Endothelial cell of umbilical vein (primary cell): ENCODE measurements at regions not wholly inside any gene's neighbourhood (a gene's known extent, or its start where the extent isn't known, plus 50 kb on each side); places are given as distances from the start of the nearest gene placed in this dataset.

Source experiments
- BruUV-seq: library from RNA; stranded (reverse); fragments of 400-500 nt; replicated peaks from 2 replicates; lab custom pipeline; 2021; lab: Mats Ljungman, UMichigan
- CTCF ChIA-PET: fragments of 300-600, 350-600 bp; sonication (Branson Sonifier 250); formaldehyde crosslinking; loops from one replicate; lab custom pipeline; 2021; ENCODE audit warnings: antibody characterized with exemption, inconsistent platforms; lab: Charles Lee
- POLR2A ChIA-PET: fragments of 300-600, 350-600 bp; sonication (Branson Sonifier 250); formaldehyde crosslinking; loops from one replicate; lab custom pipeline; 2021; ENCODE audit warnings: antibody characterized with exemption, inconsistent platforms; lab: Charles Lee
- DNase-seq: peaks from one replicate; pipeline ENCODE4 v3.0.0-alpha.2; 2011; ENCODE audit warnings: low read depth, low spot score
- FAIRE-seq: peaks from 2 replicates; lab custom pipeline; 2011; peaks lifted over from hg19 to GRCh38; lab: Jason Lieb, UNC
- H2AFZ ChIP-seq: 2 replicates; pipeline ENCODE4 v1.6.0; 2012; ENCODE audit warnings: low read depth, low read length, control low read depth, inconsistent platforms
- H3K27ac ChIP-seq: 2 replicates; pipeline ENCODE4 v1.5.1; 2011; ENCODE audit warnings: low read depth, mild to moderate bottlenecking, control low read depth, low read length, moderate library complexity; ENCODE audit not compliant: insufficient read depth
- H3K27me3 ChIP-seq, 2 experiments: 2 replicates each; pipeline versions ENCODE4 v1.6.0 to v1.6.1; 2011; ENCODE audit warnings: low read length in 2 of 2, mixed read lengths in 1 of 2; ENCODE audit not compliant: control insufficient read depth in 2 of 2, insufficient read depth in 2 of 2
- H3K36me3 ChIP-seq, 2 experiments: 2 replicates in 1 of 2; 3 replicates in 1 of 2; pipeline ENCODE4 v1.5.1; 2011; ENCODE audit warnings: low read length in 2 of 2, mild to moderate bottlenecking in 1 of 2, moderate library complexity in 1 of 2; ENCODE audit not compliant: control insufficient read depth in 2 of 2, insufficient read depth in 2 of 2; ENCODE audit errors: extremely low read depth in 1 of 2
- H3K4me1 ChIP-seq: 3 replicates; pipeline ENCODE4 v1.5.1; 2011; ENCODE audit warnings: mild to moderate bottlenecking, low read length; ENCODE audit not compliant: control insufficient read depth, insufficient read depth; ENCODE audit errors: extremely low read depth
- H3K4me2 ChIP-seq: 2 replicates; pipeline ENCODE4 v1.6.1; 2011; ENCODE audit warnings: low read length, control low read depth, mixed read lengths; ENCODE audit not compliant: insufficient read depth
- H3K4me3 ChIP-seq, 3 experiments: fragments of 200-600 bp in 1 of 3; sonication (generic), shearing (Covaris generic) in 1 of 3; replicated peaks in 1 of 3; 2 replicates each; pipeline ENCODE4 v1.5.1; 2011 to 2016; ENCODE audit warnings: control low read depth in 3 of 3, low read length in 3 of 3, mild to moderate bottlenecking in 2 of 3, inconsistent platforms in 1 of 3, low read depth in 1 of 3, moderate library complexity in 1 of 3; ENCODE audit not compliant: insufficient read depth in 1 of 3
- H3K79me2 ChIP-seq: 2 replicates; pipeline ENCODE4 v1.6.0; 2012; ENCODE audit warnings: low read length, inconsistent platforms; ENCODE audit not compliant: control insufficient read depth, insufficient read depth
- H3K9ac ChIP-seq: replicated peaks from 2 replicates; pipeline ENCODE3; 2011; ENCODE audit warnings: low read length, control low read depth; ENCODE audit not compliant: insufficient read depth; ENCODE audit errors: extremely low read depth
- H3K9me1 ChIP-seq: replicated peaks from 3 replicates; pipeline ENCODE4 v1.6.0; 2011; ENCODE audit warnings: mild to moderate bottlenecking, low read length; ENCODE audit not compliant: control insufficient read depth, insufficient read depth; ENCODE audit errors: extremely low read depth
- H3K9me3 ChIP-seq: replicated peaks from 2 replicates; pipeline ENCODE4 v1.5.1; 2012; ENCODE audit warnings: low read length, inconsistent platforms; ENCODE audit not compliant: control insufficient read depth, insufficient read depth
- H4K20me1 ChIP-seq: replicated peaks from 2 replicates; pipeline ENCODE3; 2011; ENCODE audit warnings: mild to moderate bottlenecking, low read length; ENCODE audit not compliant: control insufficient read depth, insufficient read depth; ENCODE audit errors: extremely low read depth
- CTCF ChIP-seq, 2 donors: IDR thresholded peaks; 1 replicate in 1 of 2; 2 replicates in 1 of 2; pipeline ENCODE4 v1.5.1; 2011; ENCODE audit warnings: low read length in 2 of 2, mild to moderate bottlenecking in 2 of 2, moderate library complexity in 2 of 2, control low read depth in 1 of 2, inconsistent platforms in 1 of 2, low read depth in 1 of 2; ENCODE audit not compliant: insufficient read depth in 1 of 2; ENCODE audit errors: extremely low read depth in 1 of 2
- EZH2 ChIP-seq: IDR thresholded peaks from 2 replicates; pipeline ENCODE4 v1.6.1; 2012; ENCODE audit warnings: borderline replicate concordance, low read depth, mild to moderate bottlenecking, moderate library complexity, low read length, inconsistent platforms; ENCODE audit not compliant: severe bottlenecking
- FOS ChIP-seq: IDR thresholded peaks from 2 replicates; pipeline ENCODE4 v1.6.1; 2011; ENCODE audit warnings: mild to moderate bottlenecking, low read length, moderate library complexity, borderline replicate concordance; ENCODE audit not compliant: insufficient read depth
- GATA2 ChIP-seq: IDR thresholded peaks from 2 replicates; pipeline ENCODE4 v1.7.0; 2011; ENCODE audit warnings: low read depth, mild to moderate bottlenecking, moderate library complexity, mixed read lengths, low read length; ENCODE audit not compliant: insufficient read length, insufficient read depth
- JUN ChIP-seq: IDR thresholded peaks from 2 replicates; pipeline ENCODE4 v1.6.1; 2011; ENCODE audit warnings: borderline replicate concordance, low read depth; ENCODE audit not compliant: insufficient read length, insufficient read depth
- MAX ChIP-seq: IDR thresholded peaks from 2 replicates; pipeline ENCODE4 v1.6.1; 2011; ENCODE audit not compliant: insufficient read depth, insufficient read length
- MYC ChIP-seq: IDR thresholded peaks from one replicate; pipeline ENCODE4 v1.6.1; 2011; ENCODE audit warnings: mild to moderate bottlenecking, low read depth, low read length
- POLR2A ChIP-seq: IDR thresholded peaks from 2 replicates; pipeline ENCODE4 v1.6.1; 2012; ENCODE audit warnings: low read depth, mild to moderate bottlenecking, control low read depth, low read length
- POLR2AphosphoS5 ChIP-seq: IDR thresholded peaks from 2 replicates; pipeline ENCODE4 v1.6.1; 2012; ENCODE audit warnings: low read depth, mild to moderate bottlenecking, control low read depth, low read length, moderate library complexity; ENCODE audit not compliant: insufficient read depth
- dilution Hi-C: fragments of 300-500 bp; cut with MboI; formaldehyde crosslinking; loops from one replicate; pipeline ENCODE4 v1.15.0; 2019; ENCODE audit warnings: low sequenced_read_pairs; ENCODE audit not compliant: extremely low pct_ligation_motif_present
- intact Hi-C: fragments of 100-400 bp; cut with micrococcal nuclease; formaldehyde crosslinking; loops from one replicate; pipeline ENCODE4 v1.10.0; 2022

- dilution Hi-C loops = no loop called here
- CTCF ChIA-PET = no interaction called here
- FAIRE-seq (no peak), DNase-seq (no peak)
- H3K4me2 ChIP-seq = no peak overlapping the region
- H3K4me3 ChIP-seq = no peak overlapping the region
- no peaks in the 10 kb centered on the region for H4K20me1 ChIP-seq
- H3K4me1 ChIP-seq = no peaks in the 10 kb centered on the region
- H3K9me3 ChIP-seq = no peaks in the 10 kb centered on the region
- TF ChIP-seq POLR2AphosphoS5 (no peak), CTCF (IDR thresholded peaks at IDR 0.05; ENCODE audit: extremely low read depth in 1 of 2, insufficient read depth in 1 of 2, low read depth in 1 of 2, low read length in 2 of 2) (no peak), POLR2A (no peak), MYC (no peak), GATA2 (no peak), FOS (no peak), MAX (no peak), JUN (no peak), EZH2 (no peak)
- no peaks in the 10 kb centered on the region for H3K79me2 ChIP-seq
- no peaks in the 10 kb centered on the region for H3K9me1 ChIP-seq
- no peak overlapping the region for H3K9ac ChIP-seq
- H2AFZ ChIP-seq = no peak overlapping the region
- POLR2A ChIA-PET = no interaction called here
- no peaks in the 10 kb centered on the region for H3K36me3 ChIP-seq
- no peaks in the 10 kb centered on the region for H3K27me3 ChIP-seq
- no TSS peak for BruUV-seq
- no peak overlapping the region for H3K27ac ChIP-seq
- intact Hi-C loops = no loop called here
Observed at GRCh38 chr20:16132036-16132798, 441.0 kb downstream of the KIF16B start.
